Endodermal cell (in vitro differentiated cells): ENCODE measurements at regions not wholly inside any gene's neighbourhood (a gene's known extent, or its start where the extent isn't known, plus 50 kb on each side); places are given as distances from the start of the nearest gene placed in this dataset.
"Not testable (repeated sequence)": the region's sequence is repeated elsewhere in the genome, so short reads cannot be mapped to it uniquely, and the experiment has no call there.

ENCODE experiments used
- DNase-seq: peaks from one replicate; pipeline ENCODE4 v3.0.0-alpha.2; 2017
- H3K27ac ChIP-seq: 2 replicates; pipeline ENCODE4 v1.5.1; 2013; ENCODE audit warnings: mild to moderate bottlenecking, low read depth, low read length, moderate library complexity
- H3K27me3 ChIP-seq: 2 replicates; pipeline ENCODE4 v1.6.1; 2013; ENCODE audit warnings: mild to moderate bottlenecking, low read length, moderate library complexity; ENCODE audit not compliant: insufficient read depth, control insufficient read depth, poor library complexity, severe bottlenecking
- H3K36me3 ChIP-seq: 2 replicates; pipeline ENCODE4 v1.7.0; 2013; ENCODE audit warnings: mild to moderate bottlenecking, low read length, moderate library complexity; ENCODE audit not compliant: control insufficient read depth, insufficient read depth
- H3K4me1 ChIP-seq: one replicate; pipeline ENCODE4 v1.7.0; 2013; ENCODE audit warnings: low read length; ENCODE audit not compliant: control insufficient read depth, insufficient read depth
- H3K4me3 ChIP-seq: 2 replicates; pipeline ENCODE4 v1.5.1; 2013; ENCODE audit warnings: mild to moderate bottlenecking, low read length, moderate library complexity
- H3K9ac ChIP-seq: 2 replicates; pipeline ENCODE4 v1.6.1; 2013; ENCODE audit warnings: mild to moderate bottlenecking, low read length, moderate library complexity; ENCODE audit not compliant: poor library complexity, severe bottlenecking; ENCODE audit errors: extremely low read depth
- H3K9me3 ChIP-seq: 2 replicates; pipeline ENCODE4 v1.6.1; 2013; ENCODE audit warnings: mild to moderate bottlenecking, low read length, moderate library complexity; ENCODE audit not compliant: control insufficient read depth
- H3K27ac Mint-ChIP-seq: 2 replicates; pipeline ENCODE4 v1.8.0; 2020; ENCODE audit warnings: mixed read lengths
- H3K27me3 Mint-ChIP-seq: 2 replicates; pipeline ENCODE4 v1.8.0; 2021; ENCODE audit warnings: mild to moderate bottlenecking, mixed read lengths; ENCODE audit not compliant: insufficient read depth
- H3K36me3 Mint-ChIP-seq: 2 replicates; pipeline ENCODE4 v1.8.0; 2020; ENCODE audit warnings: low read depth, mixed read lengths
- H3K4me1 Mint-ChIP-seq: 2 replicates; pipeline ENCODE4 v1.8.0; 2020; ENCODE audit warnings: mixed read lengths
- H3K4me3 Mint-ChIP-seq: 2 replicates; pipeline ENCODE4 v1.8.0; 2020; ENCODE audit warnings: mild to moderate bottlenecking, moderate library complexity, mixed read lengths
- H3K9me3 Mint-ChIP-seq: 2 replicates; pipeline ENCODE4 v1.8.0; 2020; ENCODE audit warnings: mild to moderate bottlenecking, mixed read lengths
- WGBS, 2 experiments: methylation state at CpG; one replicate each; pipeline versions ENCODE4 v1.1.5 to v1.1.7; 2013; ENCODE audit warnings: missing lambda C conversion rate in 2 of 2, mixed read lengths in 1 of 2; ENCODE audit not compliant: insufficient coverage in 1 of 2, insufficient read length in 1 of 2; 5-methylcytosine and 5-hydroxymethylcytosine counted together
- TF ChIP-seq, protein P1 (sequence below): fragments of 200-600 bp; sonication (generic); conservative IDR thresholded peaks from 2 replicates; pipeline ENCODE4 v1.5.0; 2021; ENCODE audit warnings: antibody characterized with exemption, mild to moderate bottlenecking

DNA sequence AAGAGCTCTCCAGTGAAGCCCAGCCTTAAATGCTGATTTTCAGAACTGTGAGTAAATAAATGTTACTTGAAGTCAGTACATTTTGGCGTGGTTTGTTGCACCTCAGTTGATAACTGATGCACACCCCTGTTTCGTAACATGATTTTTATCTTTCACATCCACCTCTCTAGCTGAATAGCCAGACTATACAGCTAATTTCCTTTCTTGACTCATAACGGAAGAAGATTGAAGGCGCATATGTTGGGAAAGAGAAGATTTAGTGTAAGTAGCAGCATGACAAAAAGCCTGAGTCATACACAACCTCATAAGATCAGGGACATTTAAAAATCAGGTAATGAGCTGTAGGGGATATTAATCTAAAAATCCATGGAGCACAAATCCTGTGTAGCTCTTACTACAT, 716.2 kb upstream of the ZP4 start:
- DNase-seq: no peak
- 93% methylated on average over 4 of the region's 4 CpGs; no CpG with 5 or more reads in 1 of the 2 experiments for WGBS, 2 experiments
- Mint-ChIP-seq H3K27ac (no peak overlapping the region), H3K27me3 (no peaks in the 10 kb centered on the region), H3K4me3 (no peak overlapping the region), H3K4me1 (no peaks in the 10 kb centered on the region), H3K9me3 (no peaks in the 10 kb centered on the region), H3K36me3 (no peaks in the 10 kb centered on the region)
- Histone ChIP-seq H3K27me3 (no peaks in the 10 kb centered on the region), H3K4me1 (no peaks in the 10 kb centered on the region), H3K9me3 (no peaks in the 10 kb centered on the region), H3K36me3 (no peaks in the 10 kb centered on the region), H3K4me3 (no peak overlapping the region), H3K27ac (no peak overlapping the region), H3K9ac (no peak overlapping the region)
- TF ChIP-seq, protein P1, sequence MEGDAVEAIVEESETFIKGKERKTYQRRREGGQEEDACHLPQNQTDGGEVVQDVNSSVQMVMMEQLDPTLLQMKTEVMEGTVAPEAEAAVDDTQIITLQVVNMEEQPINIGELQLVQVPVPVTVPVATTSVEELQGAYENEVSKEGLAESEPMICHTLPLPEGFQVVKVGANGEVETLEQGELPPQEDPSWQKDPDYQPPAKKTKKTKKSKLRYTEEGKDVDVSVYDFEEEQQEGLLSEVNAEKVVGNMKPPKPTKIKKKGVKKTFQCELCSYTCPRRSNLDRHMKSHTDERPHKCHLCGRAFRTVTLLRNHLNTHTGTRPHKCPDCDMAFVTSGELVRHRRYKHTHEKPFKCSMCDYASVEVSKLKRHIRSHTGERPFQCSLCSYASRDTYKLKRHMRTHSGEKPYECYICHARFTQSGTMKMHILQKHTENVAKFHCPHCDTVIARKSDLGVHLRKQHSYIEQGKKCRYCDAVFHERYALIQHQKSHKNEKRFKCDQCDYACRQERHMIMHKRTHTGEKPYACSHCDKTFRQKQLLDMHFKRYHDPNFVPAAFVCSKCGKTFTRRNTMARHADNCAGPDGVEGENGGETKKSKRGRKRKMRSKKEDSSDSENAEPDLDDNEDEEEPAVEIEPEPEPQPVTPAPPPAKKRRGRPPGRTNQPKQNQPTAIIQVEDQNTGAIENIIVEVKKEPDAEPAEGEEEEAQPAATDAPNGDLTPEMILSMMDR: no peak

DNA sequence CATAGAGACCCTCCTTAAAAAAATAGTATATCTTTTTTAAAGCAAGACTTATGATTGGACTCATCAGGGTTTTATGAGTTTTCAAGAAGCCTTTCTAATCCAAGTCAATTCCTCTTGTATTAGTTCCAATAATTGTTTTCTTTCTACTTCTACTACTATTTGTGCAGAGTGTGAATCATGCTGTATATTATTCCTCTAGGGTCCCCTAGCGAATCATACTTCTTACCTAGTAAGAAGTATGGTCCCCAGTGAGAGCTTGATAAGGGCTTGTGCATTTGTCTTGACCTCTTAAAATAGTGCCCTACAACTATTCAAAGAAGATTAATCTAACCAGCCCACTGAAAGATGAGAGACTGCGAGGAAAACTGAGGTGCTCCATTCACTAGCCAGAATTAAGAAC, 715.7 kb upstream of the ZP4 start:
- H3K4me1 Mint-ChIP-seq: no peaks in the 10 kb centered on the region
- Histone ChIP-seq H3K36me3 (no peaks in the 10 kb centered on the region), H3K27ac (no peak overlapping the region), H3K4me1 (no peaks in the 10 kb centered on the region), H3K4me3 (no peak overlapping the region), H3K27me3 (no peaks in the 10 kb centered on the region), H3K9ac (no peak overlapping the region), H3K9me3 (no peaks in the 10 kb centered on the region)
- no peak overlapping the region for H3K4me3 Mint-ChIP-seq
- no peak for DNase-seq
- 83% methylated on average over 2 of the region's 2 CpGs; no CpG with 5 or more reads in 1 of the 2 experiments for WGBS, 2 experiments
- no peaks in the 10 kb centered on the region for H3K27me3 Mint-ChIP-seq
- no peaks in the 10 kb centered on the region for H3K36me3 Mint-ChIP-seq
- H3K9me3 Mint-ChIP-seq: no peaks in the 10 kb centered on the region
- TF ChIP-seq, protein P1: no peak
- H3K27ac Mint-ChIP-seq: no peak overlapping the region

DNA sequence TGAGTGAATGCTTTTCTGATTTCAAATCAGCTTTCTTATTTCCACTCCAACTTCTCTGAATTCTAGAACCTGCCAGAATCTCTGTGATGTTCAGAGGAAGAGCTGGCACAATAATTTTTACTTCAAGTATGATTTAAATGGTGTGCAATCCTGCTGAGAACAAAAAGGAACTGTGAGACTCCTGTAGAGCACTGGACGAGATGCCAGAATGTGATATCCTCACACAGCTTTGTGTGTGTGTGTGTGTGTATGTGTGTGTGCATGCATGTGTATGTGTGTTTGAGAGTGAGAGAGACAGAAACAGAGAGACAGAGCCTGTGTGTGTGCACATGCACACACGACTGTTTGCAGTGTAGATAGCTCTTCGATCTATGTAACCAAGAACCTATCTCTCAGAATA, 713.6 kb upstream of the ZP4 start:
- DNase-seq: no peak
- no peaks in the 10 kb centered on the region for H3K9me3 Mint-ChIP-seq
- peaks cover 4% of the 10 kb centered on the region for H3K4me1 Mint-ChIP-seq
- no peaks in the 10 kb centered on the region for H3K27me3 ChIP-seq
- no peak overlapping the region for H3K4me3 ChIP-seq
- TF ChIP-seq, protein P1: no peak
- no peak overlapping the region for H3K27ac Mint-ChIP-seq
- H3K9ac ChIP-seq: no peak overlapping the region
- 80 to 100% methylated on average over 1 of the region's 3 CpGs for WGBS, 2 experiments
- peaks cover 5% of the 10 kb centered on the region for H3K4me1 ChIP-seq
- H3K27me3 Mint-ChIP-seq: peaks cover 3% of the 10 kb centered on the region
- no peak overlapping the region for H3K27ac ChIP-seq
- no peaks in the 10 kb centered on the region for H3K36me3 Mint-ChIP-seq
- H3K36me3 ChIP-seq: no peaks in the 10 kb centered on the region
- no peaks in the 10 kb centered on the region for H3K9me3 ChIP-seq
- no peak overlapping the region for H3K4me3 Mint-ChIP-seq

DNA sequence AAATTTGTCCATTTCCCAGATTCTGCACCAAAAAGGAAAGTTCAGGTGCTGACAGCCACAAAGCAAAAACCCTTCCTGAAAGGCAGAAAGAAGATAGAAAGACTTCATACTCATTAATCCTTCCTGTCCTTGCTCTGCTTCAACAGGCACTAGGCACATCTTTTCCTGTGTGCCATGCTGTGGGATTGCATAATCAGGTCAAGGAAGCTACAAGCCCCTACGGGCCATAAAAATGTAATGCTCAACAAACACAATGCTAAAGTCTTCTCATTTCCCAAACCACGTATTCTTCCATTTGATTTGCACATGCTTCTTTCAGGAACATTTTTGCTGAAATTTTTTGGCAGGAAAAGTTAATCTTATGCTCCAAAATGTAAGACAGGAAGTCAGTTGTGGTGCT, 710.9 kb upstream of the ZP4 start:
- not testable (repeated sequence) for H3K4me3 ChIP-seq, H3K27ac Mint-ChIP-seq, H3K4me3 Mint-ChIP-seq, H3K9ac ChIP-seq, H3K27me3 ChIP-seq, H3K36me3 Mint-ChIP-seq, H3K36me3 ChIP-seq, DNase-seq, H3K27me3 Mint-ChIP-seq, H3K4me1 ChIP-seq, H3K9me3 Mint-ChIP-seq, H3K27ac ChIP-seq, H3K9me3 ChIP-seq
- WGBS, 2 experiments: 96% methylated on average over 2 of the region's 2 CpGs; no CpG with 5 or more reads in 1 of the 2 experiments
- peaks cover 16% of the 10 kb centered on the region for H3K4me1 Mint-ChIP-seq
